Breast epithelium (tissue), 3 donors: ENCODE measurements at regions not wholly inside any gene's neighbourhood (a gene's known extent, or its start where the extent isn't known, plus 50 kb on each side); places are given as distances from the start of the nearest gene placed in this dataset.

Source experiments
- CTCF ChIP-seq, 3 donors: fragments of 450-650 bp; IDR thresholded peaks; one replicate each; pipeline ENCODE4 v1.5.1; 2016 to 2017; ENCODE audit warnings: antibody characterized with exemption in 3 of 3, mild to moderate bottlenecking in 3 of 3, moderate library complexity in 3 of 3
- POLR2A ChIP-seq: fragments of 450-650 bp; IDR thresholded peaks from one replicate; pipeline ENCODE4 v1.6.1; 2016; ENCODE audit warnings: antibody characterized with exemption, mild to moderate bottlenecking, moderate library complexity

GRCh38 chr4:96703265-96703664 is 863.4 kb downstream of the PDHA2 start:
- TF ChIP-seq POLR2A, result no peak
- TF ChIP-seq CTCF (IDR thresholded peaks at IDR 0.05), result no peak
